Glutamatergic neuron (in vitro differentiated cells): ENCODE measurements at regions not wholly inside any gene's neighbourhood (a gene's known extent, or its start where the extent isn't known, plus 50 kb on each side); places are given as distances from the start of the nearest gene placed in this dataset.

Source experiments
- DNase-seq: peaks from one replicate; pipeline ENCODE4 v3.0.0; 2022
- H3K27ac Mint-ChIP-seq: one replicate; pipeline ENCODE4 v1.8.0; 2020; ENCODE audit warnings: mild to moderate bottlenecking, mixed read lengths, inconsistent platforms; ENCODE audit not compliant: unreplicated experiment
- H3K27me3 Mint-ChIP-seq: one replicate; pipeline ENCODE4 v1.8.0; 2020; ENCODE audit warnings: mild to moderate bottlenecking, moderate library complexity, mixed read lengths, inconsistent platforms; ENCODE audit not compliant: unreplicated experiment
- H3K36me3 Mint-ChIP-seq: one replicate; pipeline ENCODE4 v1.8.0; 2020; ENCODE audit warnings: mild to moderate bottlenecking, mixed read lengths, inconsistent platforms; ENCODE audit not compliant: unreplicated experiment
- H3K4me1 Mint-ChIP-seq: one replicate; pipeline ENCODE4 v1.8.0; 2020; ENCODE audit warnings: mild to moderate bottlenecking, low read depth, mixed read lengths, inconsistent platforms; ENCODE audit not compliant: unreplicated experiment
- H3K4me3 Mint-ChIP-seq: one replicate; pipeline ENCODE4 v1.8.0; 2020; ENCODE audit warnings: mild to moderate bottlenecking, mixed read lengths, inconsistent platforms; ENCODE audit not compliant: unreplicated experiment
- H3K9me3 Mint-ChIP-seq: one replicate; pipeline ENCODE4 v1.8.0; 2020; ENCODE audit warnings: mild to moderate bottlenecking, moderate library complexity, mixed read lengths, inconsistent platforms; ENCODE audit not compliant: unreplicated experiment
- TF ChIP-seq, protein P1 (sequence below): fragments of 200-600 bp; sonication (generic); IDR thresholded peaks from one replicate; pipeline ENCODE4 v1.5.0; 2021; ENCODE audit not compliant: partially characterized antibody, unreplicated experiment

DNA sequence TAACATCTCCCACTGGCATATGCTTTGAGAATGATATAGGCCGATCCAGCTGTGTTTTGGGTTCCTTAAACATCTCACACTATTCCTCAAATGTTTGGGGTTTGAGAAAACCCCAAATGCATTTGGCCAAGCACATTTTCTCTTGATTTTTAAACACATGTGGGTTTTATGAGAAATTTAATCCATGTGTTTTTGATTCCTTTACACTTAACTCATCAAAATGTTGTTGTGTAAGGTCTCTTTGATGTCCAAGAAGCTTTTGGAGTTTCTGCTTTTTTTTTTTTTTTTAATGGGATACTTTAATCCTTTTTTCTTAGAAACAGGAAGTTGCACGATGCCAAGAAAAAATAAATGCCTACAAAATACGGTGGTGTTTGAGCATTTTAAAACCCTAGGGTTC, 339.8 kb upstream of the TCF4 start:
- Mint-ChIP-seq H3K27me3 (no peaks in the 10 kb centered on the region), H3K9me3 (no peaks in the 10 kb centered on the region), H3K36me3 (no peaks in the 10 kb centered on the region), H3K4me3 (no peak overlapping the region), H3K4me1 (no peaks in the 10 kb centered on the region), H3K27ac (no peak overlapping the region)
- no peak for DNase-seq
- TF ChIP-seq, protein P1, sequence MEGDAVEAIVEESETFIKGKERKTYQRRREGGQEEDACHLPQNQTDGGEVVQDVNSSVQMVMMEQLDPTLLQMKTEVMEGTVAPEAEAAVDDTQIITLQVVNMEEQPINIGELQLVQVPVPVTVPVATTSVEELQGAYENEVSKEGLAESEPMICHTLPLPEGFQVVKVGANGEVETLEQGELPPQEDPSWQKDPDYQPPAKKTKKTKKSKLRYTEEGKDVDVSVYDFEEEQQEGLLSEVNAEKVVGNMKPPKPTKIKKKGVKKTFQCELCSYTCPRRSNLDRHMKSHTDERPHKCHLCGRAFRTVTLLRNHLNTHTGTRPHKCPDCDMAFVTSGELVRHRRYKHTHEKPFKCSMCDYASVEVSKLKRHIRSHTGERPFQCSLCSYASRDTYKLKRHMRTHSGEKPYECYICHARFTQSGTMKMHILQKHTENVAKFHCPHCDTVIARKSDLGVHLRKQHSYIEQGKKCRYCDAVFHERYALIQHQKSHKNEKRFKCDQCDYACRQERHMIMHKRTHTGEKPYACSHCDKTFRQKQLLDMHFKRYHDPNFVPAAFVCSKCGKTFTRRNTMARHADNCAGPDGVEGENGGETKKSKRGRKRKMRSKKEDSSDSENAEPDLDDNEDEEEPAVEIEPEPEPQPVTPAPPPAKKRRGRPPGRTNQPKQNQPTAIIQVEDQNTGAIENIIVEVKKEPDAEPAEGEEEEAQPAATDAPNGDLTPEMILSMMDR = no peak

DNA sequence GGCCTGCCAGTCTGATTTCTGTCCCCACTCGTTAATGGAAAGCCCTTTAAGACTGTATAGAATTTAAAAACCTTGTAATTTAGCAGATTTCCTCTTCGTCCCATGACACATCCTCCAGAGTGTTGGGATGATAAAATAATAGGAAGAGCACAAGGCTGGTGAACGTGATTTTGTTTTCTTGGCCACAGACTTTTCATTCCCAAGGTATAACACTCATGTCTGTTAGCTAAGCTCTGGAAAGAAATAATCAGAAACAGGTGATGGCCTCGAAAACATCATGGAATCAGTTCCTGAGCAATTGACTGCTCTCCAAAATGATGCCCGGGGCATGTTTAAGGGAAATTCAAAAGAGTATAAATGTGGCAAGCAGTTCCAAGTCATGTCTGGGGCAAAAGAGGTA, 337.8 kb upstream of the TCF4 start:
- H3K27ac Mint-ChIP-seq = no peak overlapping the region
- H3K9me3 Mint-ChIP-seq = no peaks in the 10 kb centered on the region
- no peaks in the 10 kb centered on the region for H3K36me3 Mint-ChIP-seq
- DNase-seq = no peak
- peaks cover under 1% of the 10 kb centered on the region for H3K27me3 Mint-ChIP-seq
- TF ChIP-seq, protein P1 = no peak
- no peak overlapping the region for H3K4me3 Mint-ChIP-seq
- H3K4me1 Mint-ChIP-seq = no peaks in the 10 kb centered on the region

DNA sequence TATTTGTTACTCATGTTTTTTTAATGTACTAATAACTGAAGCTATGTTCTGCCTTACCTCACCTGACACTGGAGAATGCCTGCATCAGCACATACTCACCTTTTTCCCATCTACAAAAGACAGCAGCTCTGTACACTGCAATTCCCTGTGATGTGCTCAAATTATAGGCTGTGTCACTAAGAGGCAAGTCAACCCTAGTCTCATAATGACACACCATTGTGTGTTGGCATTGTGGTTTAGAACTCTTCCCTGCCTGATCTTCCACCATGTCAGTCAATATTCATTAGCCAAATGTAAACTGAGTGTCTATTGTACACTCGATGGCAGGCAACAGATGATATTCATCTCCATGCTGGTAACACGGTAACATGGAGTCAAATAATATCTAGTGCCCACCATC, 332.1 kb upstream of the TCF4 start:
- H3K4me3 Mint-ChIP-seq = no peak overlapping the region

DNA sequence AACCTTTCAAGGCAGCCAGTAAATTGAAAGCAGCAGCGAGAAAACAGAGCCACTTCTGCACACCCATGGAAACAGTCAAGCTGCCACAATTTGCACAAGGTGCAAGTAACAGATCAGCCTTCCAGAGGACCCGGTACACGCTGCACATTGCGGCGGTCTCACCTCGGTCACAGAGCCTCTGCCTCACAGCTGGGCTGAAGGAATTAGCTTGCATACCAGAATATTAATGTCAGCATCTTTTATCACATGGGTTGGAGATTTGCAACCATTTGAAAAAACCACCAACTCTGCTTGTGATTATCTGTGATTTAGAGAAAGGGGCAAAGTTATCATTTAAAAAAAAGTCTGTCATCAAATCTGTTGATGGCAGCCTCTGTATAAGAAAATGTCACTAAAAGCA, 330.5 kb upstream of the TCF4 start:
- H3K9me3 Mint-ChIP-seq = peaks cover 3% of the 10 kb centered on the region

More for the DNA sequence above, 332.1 kb upstream of the TCF4 start:
- Mint-ChIP-seq H3K27me3 (peaks cover 4% of the 10 kb centered on the region), H3K36me3 (peaks cover 14% of the 10 kb centered on the region), H3K27ac (no peak overlapping the region), H3K4me1 (no peaks in the 10 kb centered on the region), H3K9me3 (peaks cover 3% of the 10 kb centered on the region)
- DNase-seq = no peak
- TF ChIP-seq, protein P1 = no peak

DNA sequence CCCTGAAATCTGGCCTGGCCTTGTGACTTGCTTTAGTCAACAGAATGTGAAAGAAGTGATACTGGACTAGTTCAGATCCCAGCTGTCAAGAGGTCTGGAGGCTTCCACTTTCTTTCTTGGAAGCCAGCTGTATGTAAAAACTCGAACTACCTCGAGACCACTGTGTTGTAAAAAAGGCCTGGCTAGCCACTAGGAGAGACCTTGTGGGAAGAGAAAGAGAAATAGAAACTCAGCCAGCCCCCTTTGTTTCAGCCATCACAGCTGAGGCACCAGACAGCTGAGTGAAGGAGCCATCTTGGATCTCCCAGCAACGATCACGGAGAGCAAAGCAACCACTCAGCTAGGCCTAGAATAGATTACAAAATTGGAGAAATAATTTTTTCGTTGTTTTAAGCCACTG, 324.9 kb upstream of the TCF4 start:
- peaks cover 14% of the 10 kb centered on the region for H3K36me3 Mint-ChIP-seq
- peaks cover 2% of the 10 kb centered on the region for H3K27me3 Mint-ChIP-seq
- TF ChIP-seq, protein P1 = no peak
- no peak for DNase-seq
- no peak overlapping the region for H3K27ac Mint-ChIP-seq
- H3K9me3 Mint-ChIP-seq = peaks cover 3% of the 10 kb centered on the region
- no peak overlapping the region for H3K4me3 Mint-ChIP-seq
- peaks cover 2% of the 10 kb centered on the region for H3K4me1 Mint-ChIP-seq

More for the DNA sequence above, 330.5 kb upstream of the TCF4 start:
- TF ChIP-seq, protein P1 = no peak
- Mint-ChIP-seq H3K36me3 (peaks cover 14% of the 10 kb centered on the region), H3K4me1 (no peaks in the 10 kb centered on the region), H3K27ac (no peak overlapping the region), H3K4me3 (no peak overlapping the region), H3K27me3 (peaks cover 4% of the 10 kb centered on the region)
- DNase-seq = no peak
